Smooth muscle cell (in vitro differentiated cells): ENCODE measurements at regions not wholly inside any gene's neighbourhood (a gene's known extent, or its start where the extent isn't known, plus 50 kb on each side); places are given as distances from the start of the nearest gene placed in this dataset.

ENCODE experiments used
- DNase-seq: peaks from one replicate; lab custom pipeline; 2025; ENCODE audit not compliant: unreplicated experiment; lab: John Stamatoyannopoulos, UW
- H2AFZ ChIP-seq: fragments of 200-600 bp; sonication (generic); 2 replicates; pipeline ENCODE4 v1.6.0; 2016; ENCODE audit warnings: antibody characterized with exemption, low read depth, mild to moderate bottlenecking
- H3F3A ChIP-seq: fragments of 200-600 bp; sonication (generic); 2 replicates; pipeline ENCODE4 v1.6.0; 2017; ENCODE audit warnings: antibody characterized with exemption, low read depth
- H3K27ac ChIP-seq: fragments of 200-600 bp; sonication (generic); 2 replicates; pipeline ENCODE4 v1.5.1; 2016; ENCODE audit warnings: low read depth, mild to moderate bottlenecking
- H3K27me3 ChIP-seq: fragments of 200-600 bp; sonication (generic); 2 replicates; pipeline ENCODE4 v1.6.1; 2016; ENCODE audit warnings: low read depth, mild to moderate bottlenecking
- H3K36me3 ChIP-seq: fragments of 200-600 bp; sonication (generic); 2 replicates; pipeline ENCODE4 v1.5.1; 2016; ENCODE audit warnings: low read depth
- H3K4me1 ChIP-seq: fragments of 200-600 bp; sonication (generic); 2 replicates; pipeline ENCODE4 v1.5.1; 2016; ENCODE audit warnings: low read depth
- H3K4me2 ChIP-seq: fragments of 200-600 bp; sonication (generic); 2 replicates; pipeline ENCODE4 v1.6.0; 2016; ENCODE audit warnings: mild to moderate bottlenecking
- H3K4me3 ChIP-seq: fragments of 200-600 bp; sonication (generic); 2 replicates; pipeline ENCODE4 v1.5.1; 2016; ENCODE audit warnings: mild to moderate bottlenecking
- H3K79me2 ChIP-seq: fragments of 200-600 bp; sonication (generic); 2 replicates; pipeline ENCODE4 v1.6.0; 2016; ENCODE audit warnings: low read depth, mild to moderate bottlenecking
- H3K9ac ChIP-seq: fragments of 200-600 bp; sonication (generic); 2 replicates; pipeline ENCODE4 v1.6.0; 2016; ENCODE audit warnings: low read depth
- H3K9me3 ChIP-seq: fragments of 200-600 bp; sonication (generic); replicated peaks from 2 replicates; pipeline ENCODE4 v1.5.1; 2016; ENCODE audit warnings: low read depth
- H4K20me1 ChIP-seq: fragments of 200-600 bp; sonication (generic); 2 replicates; pipeline ENCODE4 v1.6.0; 2016; ENCODE audit warnings: low read depth
- WGBS: methylation state at CpG from one replicate; pipeline ENCODE4 v1.1.7; 2016; ENCODE audit warnings: low lambda C conversion rate; 5-methylcytosine and 5-hydroxymethylcytosine counted together
- TF ChIP-seq, protein P1 (sequence below): fragments of 200-600 bp; sonication (generic); IDR thresholded peaks from 2 replicates; pipeline ENCODE4 v1.5.1; 2017; ENCODE audit warnings: borderline replicate concordance, mild to moderate bottlenecking, antibody characterized with exemption; ENCODE audit not compliant: insufficient read depth, poor library complexity, severe bottlenecking

DNA sequence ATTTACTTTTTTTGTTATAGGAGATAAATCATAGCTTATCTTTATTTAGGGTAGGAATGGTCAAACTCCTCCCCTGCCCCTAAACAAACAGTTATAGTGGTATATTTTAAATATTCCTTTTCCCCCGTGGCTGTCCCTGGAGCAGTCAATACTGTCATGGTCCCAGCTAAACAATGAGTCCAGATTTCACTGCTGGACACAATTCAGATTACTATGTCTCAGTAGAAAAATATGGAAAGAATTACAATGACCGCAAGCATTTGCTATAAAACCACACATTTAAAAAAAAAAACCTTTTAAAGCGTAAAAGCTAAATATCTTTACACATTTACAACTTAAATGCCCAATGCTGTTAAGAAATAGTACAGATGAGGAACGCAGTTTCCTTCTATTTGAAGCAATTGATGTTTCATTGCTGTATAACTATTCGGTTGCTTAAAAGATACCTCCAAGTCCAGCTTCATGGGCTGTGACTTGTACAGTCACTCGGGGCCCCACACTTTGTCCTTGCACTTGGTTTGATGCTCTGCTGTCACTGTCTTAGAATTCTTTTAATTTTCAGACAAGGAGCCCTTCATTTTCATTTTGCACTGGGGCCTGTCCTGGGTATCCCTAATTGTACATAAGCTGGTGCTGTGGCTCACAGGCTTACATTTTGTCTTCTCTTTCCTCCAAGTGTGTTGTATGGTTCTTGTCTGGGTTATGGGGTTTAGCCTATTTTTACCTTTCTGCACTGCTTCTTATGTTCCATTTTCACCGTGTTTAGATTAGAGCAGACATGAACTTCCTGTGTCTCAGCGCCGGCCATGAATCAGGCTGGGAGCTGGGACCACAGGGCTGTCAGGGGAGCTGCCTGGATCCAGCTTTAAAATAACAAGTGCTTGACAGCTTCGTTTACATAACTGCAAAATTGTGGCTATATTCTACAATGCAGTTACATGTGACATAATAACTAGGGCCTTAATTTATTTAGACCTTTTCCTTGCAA is 530.2 kb upstream of the FZD8 start:
- Histone ChIP-seq H3K79me2 (no peaks in the 10 kb centered on the region), H3K4me2 (peak overlapping the region; percentile 75), H3K27ac (peak overlapping the region; percentile 79), H4K20me1 (no peaks in the 10 kb centered on the region), H3F3A (no peaks in the 10 kb centered on the region), H3K4me1 (peaks cover 8% of the 10 kb centered on the region), H2AFZ (peak overlapping the region; percentile 75), H3K4me3 (no peak overlapping the region), H3K9ac (peak overlapping the region; percentile 48), H3K9me3 (no peaks in the 10 kb centered on the region), H3K27me3 (no peaks in the 10 kb centered on the region), H3K36me3 (no peaks in the 10 kb centered on the region)
- WGBS: 31% methylated on average over 10 of the region's 10 CpGs
- TF ChIP-seq, protein P1, sequence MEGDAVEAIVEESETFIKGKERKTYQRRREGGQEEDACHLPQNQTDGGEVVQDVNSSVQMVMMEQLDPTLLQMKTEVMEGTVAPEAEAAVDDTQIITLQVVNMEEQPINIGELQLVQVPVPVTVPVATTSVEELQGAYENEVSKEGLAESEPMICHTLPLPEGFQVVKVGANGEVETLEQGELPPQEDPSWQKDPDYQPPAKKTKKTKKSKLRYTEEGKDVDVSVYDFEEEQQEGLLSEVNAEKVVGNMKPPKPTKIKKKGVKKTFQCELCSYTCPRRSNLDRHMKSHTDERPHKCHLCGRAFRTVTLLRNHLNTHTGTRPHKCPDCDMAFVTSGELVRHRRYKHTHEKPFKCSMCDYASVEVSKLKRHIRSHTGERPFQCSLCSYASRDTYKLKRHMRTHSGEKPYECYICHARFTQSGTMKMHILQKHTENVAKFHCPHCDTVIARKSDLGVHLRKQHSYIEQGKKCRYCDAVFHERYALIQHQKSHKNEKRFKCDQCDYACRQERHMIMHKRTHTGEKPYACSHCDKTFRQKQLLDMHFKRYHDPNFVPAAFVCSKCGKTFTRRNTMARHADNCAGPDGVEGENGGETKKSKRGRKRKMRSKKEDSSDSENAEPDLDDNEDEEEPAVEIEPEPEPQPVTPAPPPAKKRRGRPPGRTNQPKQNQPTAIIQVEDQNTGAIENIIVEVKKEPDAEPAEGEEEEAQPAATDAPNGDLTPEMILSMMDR: no peak
- no peak for DNase-seq

DNA sequence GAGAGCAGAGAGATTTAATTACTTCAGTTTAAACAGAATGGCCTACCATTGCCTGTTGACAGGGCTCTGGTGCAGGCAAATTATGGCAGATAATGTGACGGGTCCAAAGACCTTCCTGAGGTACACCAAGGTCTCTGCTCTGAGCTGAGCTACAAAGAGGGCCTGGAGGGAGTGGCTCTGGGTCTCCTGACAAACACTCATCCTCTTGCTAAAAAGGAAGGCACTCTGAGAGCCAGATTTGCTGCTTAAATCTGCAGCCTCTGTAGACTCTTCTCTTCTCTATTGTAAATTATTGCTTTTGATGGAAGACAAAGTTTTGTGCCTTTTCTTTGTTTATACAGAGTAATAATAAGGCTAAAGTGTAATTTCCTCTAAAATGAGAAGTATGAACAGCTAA is 529.5 kb upstream of the FZD8 start:
- peak overlapping the region; percentile 79 for H3K27ac ChIP-seq
- no peak for DNase-seq

DNA sequence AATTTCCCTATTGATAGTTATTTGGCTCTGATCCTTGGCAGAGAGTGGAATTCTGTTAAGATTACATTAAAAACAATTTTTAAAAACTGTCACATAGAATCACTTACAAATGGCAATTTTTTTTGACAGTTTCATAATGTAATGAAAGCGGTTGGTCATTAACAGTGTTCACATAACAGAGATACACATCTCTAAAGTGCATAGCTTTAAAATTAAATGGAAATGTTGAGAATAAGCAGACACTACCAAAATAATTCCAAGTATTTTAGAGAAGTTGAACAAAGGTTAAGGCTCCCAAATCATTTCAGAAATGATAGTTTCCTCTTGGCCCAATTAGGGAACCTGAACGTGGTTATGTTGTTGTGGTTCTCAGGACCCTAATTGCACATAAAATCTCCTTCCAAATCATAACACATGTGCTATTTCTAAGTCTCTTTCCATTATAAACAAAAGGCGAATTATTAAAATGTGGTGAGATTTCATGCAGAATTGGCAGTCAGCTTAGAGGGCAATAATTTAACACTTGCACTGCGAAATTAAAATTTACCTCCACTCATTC is 528.9 kb upstream of the FZD8 start:
- Histone ChIP-seq H3K36me3 (no peaks in the 10 kb centered on the region), H3K4me1 (peaks cover 8% of the 10 kb centered on the region), H3K27me3 (no peaks in the 10 kb centered on the region), H3K4me2 (peak overlapping the region; percentile 75), H3K9ac (no peak overlapping the region), H3K9me3 (no peaks in the 10 kb centered on the region), H2AFZ (no peak overlapping the region), H3K4me3 (no peak overlapping the region), H3F3A (no peaks in the 10 kb centered on the region), H3K27ac (peak overlapping the region; percentile 79), H3K79me2 (no peaks in the 10 kb centered on the region), H4K20me1 (no peaks in the 10 kb centered on the region)
- 79% methylated on average over 4 of the region's 4 CpGs for WGBS
- DNase-seq: no peak
- TF ChIP-seq, protein P1: no peak

More for the DNA sequence above, 529.5 kb upstream of the FZD8 start:
- H3K9me3 ChIP-seq: no peaks in the 10 kb centered on the region
- H3K4me3 ChIP-seq: no peak overlapping the region
- H3K36me3 ChIP-seq: no peaks in the 10 kb centered on the region
- no peaks in the 10 kb centered on the region for H3K27me3 ChIP-seq
- TF ChIP-seq, protein P1: no peak
- H3K4me2 ChIP-seq: peak overlapping the region; percentile 75
- H3K9ac ChIP-seq: no peak overlapping the region
- peaks cover 8% of the 10 kb centered on the region for H3K4me1 ChIP-seq
- 35% methylated on average over 1 of the region's 1 CpG for WGBS
- H4K20me1 ChIP-seq: no peaks in the 10 kb centered on the region
- no peaks in the 10 kb centered on the region for H3F3A ChIP-seq
- no peaks in the 10 kb centered on the region for H3K79me2 ChIP-seq
- peak overlapping the region; percentile 75 for H2AFZ ChIP-seq
